WTC11 (cell line): ENCODE measurements at regions not wholly inside any gene's neighbourhood (a gene's known extent, or its start where the extent isn't known, plus 50 kb on each side); places are given as distances from the start of the nearest gene placed in this dataset.

Experiments
- ATAC-seq: fragments of 200-7000 bp; cut with Tn5 transposase; 2 replicates; pipeline ENCODE4 v1.10.0; 2021; ENCODE audit warnings: mild to moderate bottlenecking, moderate library complexity
- CTCF ChIA-PET: fragments of 300-600 bp; sonication (Branson Sonifier 250); formaldehyde crosslinking; loops from one replicate; lab custom pipeline; 2021; ENCODE audit warnings: antibody characterized with exemption; lab: Charles Lee
- POLR2A ChIA-PET: fragments of 350-600 bp; sonication (Branson Sonifier 250); formaldehyde crosslinking; loops from one replicate; lab custom pipeline; 2021; ENCODE audit warnings: antibody characterized with exemption; lab: Charles Lee
- DNase-seq: peaks from one replicate; pipeline ENCODE4 v3.0.0; 2021; ENCODE audit warnings: low spot score
- H3K27ac Mint-ChIP-seq: 2 replicates; pipeline ENCODE4 v1.8.0; 2021; ENCODE audit warnings: mixed read lengths
- H3K27me3 Mint-ChIP-seq: 2 replicates; pipeline ENCODE4 v1.8.0; 2021; ENCODE audit warnings: low read depth, mild to moderate bottlenecking, moderate library complexity, mixed read lengths
- H3K36me3 Mint-ChIP-seq: 2 replicates; pipeline ENCODE4 v1.8.0; 2021; ENCODE audit warnings: mixed read lengths
- H3K4me1 Mint-ChIP-seq: 2 replicates; pipeline ENCODE4 v1.8.0; 2022; ENCODE audit warnings: mixed read lengths
- H3K4me3 Mint-ChIP-seq: 2 replicates; pipeline ENCODE4 v1.8.0; 2021; ENCODE audit warnings: mild to moderate bottlenecking, moderate library complexity, mixed read lengths
- H3K9me3 Mint-ChIP-seq: 2 replicates; pipeline ENCODE4 v1.8.0; 2021; ENCODE audit warnings: mixed read lengths
- ATF1 ChIP-seq: sonication (generic); formaldehyde crosslinking; IDR thresholded peaks from 2 replicates; pipeline ENCODE4 v1.8.1; 2023; ENCODE audit warnings: mild to moderate bottlenecking, moderate library complexity, missing genetic modification reagents
- FOXJ3 ChIP-seq: sonication (generic); formaldehyde crosslinking; IDR thresholded peaks from 2 replicates; pipeline ENCODE4 v1.9.0; 2021; ENCODE audit warnings: missing genetic modification reagents, mild to moderate bottlenecking, borderline replicate concordance
- FOXP1 ChIP-seq: sonication (generic); formaldehyde crosslinking; IDR thresholded peaks from 2 replicates; pipeline ENCODE4 v1.8.0; 2022; ENCODE audit warnings: missing genetic modification reagents, mild to moderate bottlenecking, moderate library complexity, borderline replicate concordance
- GRHL2 ChIP-seq: fragments of 250-450 bp; sonication (Bioruptor Pico); IDR thresholded peaks from 2 replicates; pipeline ENCODE4 v1.8.0; 2022; ENCODE audit warnings: mild to moderate bottlenecking, moderate library complexity; ENCODE audit not compliant: insufficient replicate concordance, severe bottlenecking
- HMGA2 ChIP-seq: fragments of 250-450 bp; sonication (Bioruptor Pico); IDR thresholded peaks from 2 replicates; pipeline ENCODE4 v1.4.0; 2021; ENCODE audit warnings: mild to moderate bottlenecking, moderate library complexity
- HMGXB4 ChIP-seq: sonication (generic); formaldehyde crosslinking; IDR thresholded peaks from 2 replicates; pipeline ENCODE4 v1.8.1; 2023; ENCODE audit warnings: mild to moderate bottlenecking, moderate library complexity, missing genetic modification reagents
- IRF1 ChIP-seq: sonication (generic); formaldehyde crosslinking; IDR thresholded peaks from 2 replicates; pipeline ENCODE4 v1.8.0; 2023; ENCODE audit warnings: missing genetic modification reagents
- IRF2 ChIP-seq: sonication (generic); formaldehyde crosslinking; IDR thresholded peaks from 2 replicates; pipeline ENCODE4 v1.8.0; 2022; ENCODE audit warnings: low read depth, missing genetic modification reagents, borderline replicate concordance
- KAT7 ChIP-seq: sonication (generic); formaldehyde crosslinking; IDR thresholded peaks from 2 replicates; pipeline ENCODE4 v1.8.1; 2023; ENCODE audit warnings: missing genetic modification reagents, mild to moderate bottlenecking, borderline replicate concordance
- NR1H2 ChIP-seq: sonication (generic); formaldehyde crosslinking; IDR thresholded peaks from 2 replicates; pipeline ENCODE4 v1.9.0; 2021; ENCODE audit warnings: mild to moderate bottlenecking, moderate library complexity, missing genetic modification reagents
- NR2C2 ChIP-seq: sonication (generic); formaldehyde crosslinking; IDR thresholded peaks from 2 replicates; pipeline ENCODE4 v1.8.0; 2022; ENCODE audit warnings: mild to moderate bottlenecking, missing genetic modification reagents
- PRRX2 ChIP-seq: fragments of 250-450 bp; sonication (Bioruptor Pico); IDR thresholded peaks from 2 replicates; pipeline ENCODE4 v1.8.0; 2021; ENCODE audit warnings: mild to moderate bottlenecking
- SMAD3 ChIP-seq: sonication (generic); formaldehyde crosslinking; IDR thresholded peaks from 2 replicates; pipeline ENCODE4 v1.8.0; 2022; ENCODE audit warnings: missing genetic modification reagents, mild to moderate bottlenecking, borderline replicate concordance
- SOX15 ChIP-seq: fragments of 250-450 bp; sonication (Bioruptor Pico); IDR thresholded peaks from 2 replicates; pipeline ENCODE4 v1.9.0; 2021; ENCODE audit warnings: mild to moderate bottlenecking
- ZBTB21 ChIP-seq: sonication (generic); formaldehyde crosslinking; IDR thresholded peaks from 2 replicates; pipeline ENCODE4 v1.8.1; 2023; ENCODE audit warnings: mild to moderate bottlenecking, missing genetic modification reagents, borderline replicate concordance
- ZNF138 ChIP-seq: sonication (generic); formaldehyde crosslinking; conservative IDR thresholded peaks from 2 replicates; pipeline ENCODE4 v1.8.1; 2022; ENCODE audit warnings: mild to moderate bottlenecking, moderate library complexity, missing genetic modification reagents
- ZNF219 ChIP-seq: sonication (generic); formaldehyde crosslinking; IDR thresholded peaks from 2 replicates; pipeline ENCODE4 v1.8.0; 2023; ENCODE audit warnings: missing genetic modification reagents, mild to moderate bottlenecking, borderline replicate concordance
- ZNF396 ChIP-seq: fragments of 250-450 bp; sonication (Bioruptor Pico); IDR thresholded peaks from 2 replicates; pipeline ENCODE4 v1.8.0; 2021; ENCODE audit warnings: mild to moderate bottlenecking, moderate library complexity, borderline replicate concordance
- ZSCAN18 ChIP-seq: fragments of 250-450 bp; sonication (Bioruptor Pico); IDR thresholded peaks from 2 replicates; pipeline ENCODE4 v2.1.2; 2022; ENCODE audit warnings: mild to moderate bottlenecking, moderate library complexity
- TF ChIP-seq, protein P1 (sequence below): sonication (generic); formaldehyde crosslinking; conservative IDR thresholded peaks from 2 replicates; pipeline ENCODE4 v1.8.1; 2022; ENCODE audit warnings: mild to moderate bottlenecking, missing genetic modification reagents
- TF ChIP-seq, protein P2 (sequence below): sonication (generic); formaldehyde crosslinking; conservative IDR thresholded peaks from 2 replicates; pipeline ENCODE4 v1.8.1; 2023; ENCODE audit warnings: mild to moderate bottlenecking, low read depth, missing genetic modification reagents, moderate library complexity
- TF ChIP-seq, protein P3 (sequence below): sonication (generic); formaldehyde crosslinking; IDR thresholded peaks from 2 replicates; pipeline ENCODE4 v1.8.0; 2022; ENCODE audit warnings: mild to moderate bottlenecking, missing genetic modification reagents
- TF ChIP-seq, protein P4 (sequence below): fragments of 250-450 bp; sonication (Bioruptor Pico); IDR thresholded peaks from 2 replicates; pipeline ENCODE4 v1.9.0; 2021; ENCODE audit warnings: mild to moderate bottlenecking
- TF ChIP-seq, protein P5 (sequence below): sonication (generic); formaldehyde crosslinking; IDR thresholded peaks from 2 replicates; pipeline ENCODE4 v1.8.1; 2022; ENCODE audit warnings: mild to moderate bottlenecking, moderate library complexity, missing genetic modification reagents

GRCh38 chr1:106814418-106814817, 242.1 kb upstream of the PRMT6 start:
- Mint-ChIP-seq H3K9me3 (peaks cover 18% of the 10 kb centered on the region), H3K4me3 (no peak overlapping the region), H3K27me3 (no peaks in the 10 kb centered on the region; the same call in 1 of the 2 replicates), H3K4me1 (no peaks in the 10 kb centered on the region), H3K27ac (no peak overlapping the region), H3K36me3 (peaks cover 13% of the 10 kb centered on the region)
- TF ChIP-seq ZNF138 (CRISPR knock-in tag) (no peak), ATF1 (CRISPR knock-in tag) (no peak), IRF1 (CRISPR knock-in tag) (no peak), ZSCAN18 (no peak), FOXP1 (CRISPR knock-in tag) (no peak), NR1H2 (CRISPR knock-in tag) (no peak), NR2C2 (CRISPR knock-in tag) (no peak), SOX15 (CRISPR knock-in tag) (no peak), HMGA2 (no peak), KAT7 (CRISPR knock-in tag) (no peak), IRF2 (no peak), ZNF219 (CRISPR knock-in tag) (no peak)
- TF ChIP-seq, protein P1, sequence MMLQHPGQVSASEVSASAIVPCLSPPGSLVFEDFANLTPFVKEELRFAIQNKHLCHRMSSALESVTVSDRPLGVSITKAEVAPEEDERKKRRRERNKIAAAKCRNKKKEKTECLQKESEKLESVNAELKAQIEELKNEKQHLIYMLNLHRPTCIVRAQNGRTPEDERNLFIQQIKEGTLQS (CRISPR knock-in tag), result no peak
- TF ChIP-seq, protein P2, sequence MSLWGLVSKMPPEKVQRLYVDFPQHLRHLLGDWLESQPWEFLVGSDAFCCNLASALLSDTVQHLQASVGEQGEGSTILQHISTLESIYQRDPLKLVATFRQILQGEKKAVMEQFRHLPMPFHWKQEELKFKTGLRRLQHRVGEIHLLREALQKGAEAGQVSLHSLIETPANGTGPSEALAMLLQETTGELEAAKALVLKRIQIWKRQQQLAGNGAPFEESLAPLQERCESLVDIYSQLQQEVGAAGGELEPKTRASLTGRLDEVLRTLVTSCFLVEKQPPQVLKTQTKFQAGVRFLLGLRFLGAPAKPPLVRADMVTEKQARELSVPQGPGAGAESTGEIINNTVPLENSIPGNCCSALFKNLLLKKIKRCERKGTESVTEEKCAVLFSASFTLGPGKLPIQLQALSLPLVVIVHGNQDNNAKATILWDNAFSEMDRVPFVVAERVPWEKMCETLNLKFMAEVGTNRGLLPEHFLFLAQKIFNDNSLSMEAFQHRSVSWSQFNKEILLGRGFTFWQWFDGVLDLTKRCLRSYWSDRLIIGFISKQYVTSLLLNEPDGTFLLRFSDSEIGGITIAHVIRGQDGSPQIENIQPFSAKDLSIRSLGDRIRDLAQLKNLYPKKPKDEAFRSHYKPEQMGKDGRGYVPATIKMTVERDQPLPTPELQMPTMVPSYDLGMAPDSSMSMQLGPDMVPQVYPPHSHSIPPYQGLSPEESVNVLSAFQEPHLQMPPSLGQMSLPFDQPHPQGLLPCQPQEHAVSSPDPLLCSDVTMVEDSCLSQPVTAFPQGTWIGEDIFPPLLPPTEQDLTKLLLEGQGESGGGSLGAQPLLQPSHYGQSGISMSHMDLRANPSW (CRISPR knock-in tag), result no peak
- no peak for DNase-seq
- POLR2A ChIA-PET, result no interaction called here
- CTCF ChIA-PET, result no interaction called here
- ATAC-seq, result no peak

DNA sequence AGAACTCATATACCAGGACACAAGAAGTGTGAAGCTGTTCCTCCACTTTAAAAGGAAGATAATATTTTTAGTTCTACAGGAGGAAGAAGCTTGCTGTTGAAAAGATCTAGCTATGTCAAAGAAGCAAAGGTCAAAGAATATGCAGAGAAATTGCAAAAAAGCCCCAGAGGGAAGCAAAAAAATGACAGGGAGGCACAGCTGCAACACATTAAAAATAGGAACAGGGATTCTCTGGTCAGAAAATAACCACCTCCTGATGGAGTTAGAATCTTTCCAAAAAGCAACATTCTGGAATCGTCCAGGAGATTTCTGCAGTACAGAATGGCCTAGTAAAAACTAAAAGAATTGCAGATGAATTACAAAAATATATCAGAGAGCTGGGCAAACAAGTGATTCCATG, 238.9 kb upstream of the PRMT6 start:
- POLR2A ChIA-PET, result no interaction called here
- ATAC-seq, result no peak
- Mint-ChIP-seq H3K36me3 (no peaks in the 10 kb centered on the region), H3K4me1 (no peaks in the 10 kb centered on the region), H3K9me3 (peaks cover 9% of the 10 kb centered on the region), H3K27me3 (no peaks in the 10 kb centered on the region), H3K27ac (no peak overlapping the region), H3K4me3 (no peak overlapping the region)
- CTCF ChIA-PET, result no interaction called here
- DNase-seq, result no peak
- TF ChIP-seq, protein P3, sequence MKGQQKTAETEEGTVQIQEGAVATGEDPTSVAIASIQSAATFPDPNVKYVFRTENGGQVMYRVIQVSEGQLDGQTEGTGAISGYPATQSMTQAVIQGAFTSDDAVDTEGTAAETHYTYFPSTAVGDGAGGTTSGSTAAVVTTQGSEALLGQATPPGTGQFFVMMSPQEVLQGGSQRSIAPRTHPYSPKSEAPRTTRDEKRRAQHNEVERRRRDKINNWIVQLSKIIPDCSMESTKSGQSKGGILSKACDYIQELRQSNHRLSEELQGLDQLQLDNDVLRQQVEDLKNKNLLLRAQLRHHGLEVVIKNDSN, result no peak
- TF ChIP-seq IRF2, result no peak

GRCh38 chr1:106831511-106831910, 225.0 kb upstream of the PRMT6 start:
- Mint-ChIP-seq H3K4me3 (no peak overlapping the region), H3K27ac (no peak overlapping the region), H3K27me3 (no peaks in the 10 kb centered on the region), H3K36me3 (peaks cover 4% of the 10 kb centered on the region; the same call in 1 of the 2 replicates), H3K9me3 (peaks cover 30% of the 10 kb centered on the region), H3K4me1 (no peaks in the 10 kb centered on the region)
- no peak for DNase-seq
- POLR2A ChIA-PET, result no interaction called here
- TF ChIP-seq, protein P4, sequence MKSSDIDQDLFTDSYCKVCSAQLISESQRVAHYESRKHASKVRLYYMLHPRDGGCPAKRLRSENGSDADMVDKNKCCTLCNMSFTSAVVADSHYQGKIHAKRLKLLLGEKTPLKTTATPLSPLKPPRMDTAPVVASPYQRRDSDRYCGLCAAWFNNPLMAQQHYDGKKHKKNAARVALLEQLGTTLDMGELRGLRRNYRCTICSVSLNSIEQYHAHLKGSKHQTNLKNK, result no peak
- TF ChIP-seq PRRX2 (CRISPR knock-in tag) (no peak), NR1H2 (CRISPR knock-in tag) (no peak), FOXJ3 (CRISPR knock-in tag) (no peak), ZNF396 (CRISPR knock-in tag) (no peak), GRHL2 (CRISPR knock-in tag) (no peak), ZBTB21 (CRISPR knock-in tag) (no peak), HMGXB4 (no peak), SMAD3 (CRISPR knock-in tag) (no peak)
- TF ChIP-seq, protein P5, sequence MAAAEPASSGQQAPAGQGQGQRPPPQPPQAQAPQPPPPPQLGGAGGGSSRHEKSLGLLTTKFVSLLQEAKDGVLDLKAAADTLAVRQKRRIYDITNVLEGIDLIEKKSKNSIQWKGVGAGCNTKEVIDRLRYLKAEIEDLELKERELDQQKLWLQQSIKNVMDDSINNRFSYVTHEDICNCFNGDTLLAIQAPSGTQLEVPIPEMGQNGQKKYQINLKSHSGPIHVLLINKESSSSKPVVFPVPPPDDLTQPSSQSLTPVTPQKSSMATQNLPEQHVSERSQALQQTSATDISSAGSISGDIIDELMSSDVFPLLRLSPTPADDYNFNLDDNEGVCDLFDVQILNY (CRISPR knock-in tag), result no peak
- TF ChIP-seq, protein P1 (CRISPR knock-in tag), result no peak
- no peak for ATAC-seq
- CTCF ChIA-PET, result no interaction called here
